OCI-LY3 (cell line): ENCODE measurements at regions not wholly inside any gene's neighbourhood (a gene's known extent, or its start where the extent isn't known, plus 50 kb on each side); places are given as distances from the start of the nearest gene placed in this dataset.
"Not testable (repeated sequence)": the region's sequence is repeated elsewhere in the genome, so short reads cannot be mapped to it uniquely, and the experiment has no call there.

Source experiments
- EZH2phosphoT487 ChIP-seq: fragments of 200-600 bp; shearing (Covaris generic); IDR thresholded peaks from 2 replicates; pipeline ENCODE4 v1.6.1; 2018; ENCODE audit warnings: antibody characterized with exemption, mixed run types, low read depth
- TF ChIP-seq, protein P1 (sequence below): fragments of 200-600, 300-600 bp; sonication (generic); IDR thresholded peaks from 2 replicates; pipeline ENCODE4 v1.5.1; 2014; ENCODE audit warnings: antibody characterized with exemption, low read length, low read depth

DNA sequence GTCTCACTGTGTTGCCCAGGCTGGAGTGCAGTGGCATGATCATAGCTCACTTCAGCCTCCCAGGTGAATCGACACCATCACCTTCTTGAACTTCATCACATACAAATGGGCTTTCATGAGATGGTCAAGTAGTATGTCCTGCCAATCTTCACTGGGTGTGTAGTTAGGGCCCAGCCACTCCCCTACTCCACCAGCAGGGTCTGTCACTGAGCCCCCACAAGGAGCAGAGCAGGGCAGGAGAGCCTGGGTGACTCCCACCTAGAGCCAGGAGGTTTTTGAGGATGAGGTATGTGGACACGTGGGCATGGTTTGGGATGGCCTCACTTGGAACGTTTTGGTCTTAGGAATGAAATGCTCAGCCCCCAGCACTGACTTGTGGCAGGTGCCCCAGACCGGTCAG, 4037.7 kb upstream of the TPTE start:
- TF ChIP-seq, protein P1, sequence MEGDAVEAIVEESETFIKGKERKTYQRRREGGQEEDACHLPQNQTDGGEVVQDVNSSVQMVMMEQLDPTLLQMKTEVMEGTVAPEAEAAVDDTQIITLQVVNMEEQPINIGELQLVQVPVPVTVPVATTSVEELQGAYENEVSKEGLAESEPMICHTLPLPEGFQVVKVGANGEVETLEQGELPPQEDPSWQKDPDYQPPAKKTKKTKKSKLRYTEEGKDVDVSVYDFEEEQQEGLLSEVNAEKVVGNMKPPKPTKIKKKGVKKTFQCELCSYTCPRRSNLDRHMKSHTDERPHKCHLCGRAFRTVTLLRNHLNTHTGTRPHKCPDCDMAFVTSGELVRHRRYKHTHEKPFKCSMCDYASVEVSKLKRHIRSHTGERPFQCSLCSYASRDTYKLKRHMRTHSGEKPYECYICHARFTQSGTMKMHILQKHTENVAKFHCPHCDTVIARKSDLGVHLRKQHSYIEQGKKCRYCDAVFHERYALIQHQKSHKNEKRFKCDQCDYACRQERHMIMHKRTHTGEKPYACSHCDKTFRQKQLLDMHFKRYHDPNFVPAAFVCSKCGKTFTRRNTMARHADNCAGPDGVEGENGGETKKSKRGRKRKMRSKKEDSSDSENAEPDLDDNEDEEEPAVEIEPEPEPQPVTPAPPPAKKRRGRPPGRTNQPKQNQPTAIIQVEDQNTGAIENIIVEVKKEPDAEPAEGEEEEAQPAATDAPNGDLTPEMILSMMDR: not testable (repeated sequence)
- TF ChIP-seq EZH2phosphoT487: not testable (repeated sequence)
